HG03342 (cell line): ENCODE measurements at regions not wholly inside any gene's neighbourhood (a gene's known extent, or its start where the extent isn't known, plus 50 kb on each side); places are given as distances from the start of the nearest gene placed in this dataset.

Source experiments
- ATAC-seq: cut with Tn5 transposase; IDR thresholded peaks from one replicate; pipeline ENCODE4 v1.9.1; 2021; ENCODE audit warnings: mild to moderate bottlenecking, moderate library complexity; ENCODE audit not compliant: unreplicated experiment

GRCh38 chr5:114223866-114224265 is 138.0 kb upstream of the KCNN2 start:
- ATAC-seq, result peak; percentile 89

GRCh38 chr5:114237766-114238165 is 124.1 kb upstream of the KCNN2 start:
- ATAC-seq, result no peak

GRCh38 chr5:114238771-114239313 is 123.0 kb upstream of the KCNN2 start:
- ATAC-seq, result no peak

- no peak for ATAC-seq
Measured at GRCh38 chr5:114243281-114243971, 118.4 kb upstream of the KCNN2 start.

GRCh38 chr5:114243972-114244317 is 117.9 kb upstream of the KCNN2 start:
- ATAC-seq, result peak; percentile 67

GRCh38 chr5:114249823-114250222 is 112.0 kb upstream of the KCNN2 start:
- ATAC-seq, result no peak

- no peak for ATAC-seq
Measured at GRCh38 chr5:114250536-114250935, 111.3 kb upstream of the KCNN2 start.

- no peak for ATAC-seq
Measured at GRCh38 chr5:114252226-114252625, 109.6 kb upstream of the KCNN2 start.

- no peak for ATAC-seq
Measured at GRCh38 chr5:114255260-114255659, 106.6 kb upstream of the KCNN2 start.

GRCh38 chr5:114261989-114262388 is 99.9 kb upstream of the KCNN2 start:
- no peak for ATAC-seq

- no peak for ATAC-seq
Measured at GRCh38 chr5:114265432-114266060, 96.3 kb upstream of the KCNN2 start.

- ATAC-seq, result no peak
Measured at GRCh38 chr5:114266374-114266773, 95.5 kb upstream of the KCNN2 start.

GRCh38 chr5:114296191-114296590 is 65.7 kb upstream of the KCNN2 start:
- ATAC-seq, result no peak

GRCh38 chr5:114297915-114298314 is 64.0 kb upstream of the KCNN2 start:
- no peak for ATAC-seq

- peak; percentile 61 for ATAC-seq
Measured at GRCh38 chr5:114305402-114306207, 56.3 kb upstream of the KCNN2 start.

GRCh38 chr5:114308017-114308416 is 53.9 kb upstream of the KCNN2 start:
- ATAC-seq, result no peak

GRCh38 chr5:114308508-114308907 is 53.4 kb upstream of the KCNN2 start:
- no peak for ATAC-seq

GRCh38 chr5:114310666-114311065 is 51.2 kb upstream of the KCNN2 start:
- ATAC-seq, result no peak

- no peak for ATAC-seq
Measured at GRCh38 chr5:114311281-114311680, 50.6 kb upstream of the KCNN2 start.

- no peak for ATAC-seq
Measured at GRCh38 chr5:114311968-114312367, 49.9 kb upstream of the KCNN2 start.
